Testis (tissue), 2 donors: ENCODE measurements at regions not wholly inside any gene's neighbourhood (a gene's known extent, or its start where the extent isn't known, plus 50 kb on each side); places are given as distances from the start of the nearest gene placed in this dataset.

Source experiments
- CTCF ChIP-seq, 3 experiments: fragments of 450-650 bp in 2 of 3; fragments of 200-600 bp in 1 of 3; sonication (generic) in 1 of 3; IDR thresholded peaks; one replicate each; pipeline ENCODE4 v1.5.1; 2016 to 2019; ENCODE audit warnings: antibody characterized with exemption in 3 of 3, mild to moderate bottlenecking in 2 of 3, moderate library complexity in 1 of 3
- POLR2A ChIP-seq: fragments of 450-650 bp; IDR thresholded peaks from one replicate; pipeline ENCODE4 v1.6.1; 2017; ENCODE audit warnings: antibody characterized with exemption, mild to moderate bottlenecking, moderate library complexity

- no peak for TF ChIP-seq POLR2A
- no peak for TF ChIP-seq CTCF (IDR thresholded peaks at IDR 0.05)
Measured at GRCh38 chr6:87908978-87909811, 138.4 kb upstream of the SPACA1 start.
